AG10803 (cell line): ENCODE measurements at regions not wholly inside any gene's neighbourhood (a gene's known extent, or its start where the extent isn't known, plus 50 kb on each side); places are given as distances from the start of the nearest gene placed in this dataset.

Source experiments
- DNase-seq: peaks from one replicate; pipeline ENCODE4 v3.0.0; 2010; ENCODE audit warnings: low read depth
- H3K4me3 ChIP-seq: 2 replicates; pipeline ENCODE4 v1.5.1; 2011; ENCODE audit warnings: mild to moderate bottlenecking, low read length, control low read depth
- CTCF ChIP-seq: conservative IDR thresholded peaks from 2 replicates; pipeline ENCODE4 v1.5.1; 2011; ENCODE audit warnings: mild to moderate bottlenecking, low read length, control low read depth, inconsistent platforms

- no peak for DNase-seq
- no peak for TF ChIP-seq CTCF
- no peak overlapping the region for H3K4me3 ChIP-seq
Observed at GRCh38 chr2:65647249-65647842, 214.9 kb upstream of the SPRED2 start.

GRCh38 chr2:65640793-65641103 is 208.3 kb upstream of the SPRED2 start:
- TF ChIP-seq CTCF: no peak
- no peak for DNase-seq

GRCh38 chr2:65639156-65639864 is 206.9 kb upstream of the SPRED2 start:
- peak; percentile 34 for DNase-seq
- no peak for TF ChIP-seq CTCF
- H3K4me3 ChIP-seq: no peak overlapping the region

More at GRCh38 chr2:65640793-65641103, 208.3 kb upstream of the SPRED2 start:
- H3K4me3 ChIP-seq: no peak overlapping the region

GRCh38 chr2:65638443-65638842 is 206.0 kb upstream of the SPRED2 start:
- TF ChIP-seq CTCF: peak; percentile 32
- H3K4me3 ChIP-seq: no peak overlapping the region
- no peak for DNase-seq

GRCh38 chr2:65636813-65637483 is 204.5 kb upstream of the SPRED2 start:
- DNase-seq: no peak
- TF ChIP-seq CTCF: no peak
- no peak overlapping the region for H3K4me3 ChIP-seq

GRCh38 chr2:65636024-65636423 is 203.6 kb upstream of the SPRED2 start:
- no peak for DNase-seq
- no peak overlapping the region for H3K4me3 ChIP-seq
- TF ChIP-seq CTCF: no peak

GRCh38 chr2:65634304-65634703 is 201.9 kb upstream of the SPRED2 start:
- no peak overlapping the region for H3K4me3 ChIP-seq
- TF ChIP-seq CTCF: no peak
- no peak for DNase-seq
